IMR-90 (cell line): ENCODE measurements at regions not wholly inside any gene's neighbourhood (a gene's known extent, or its start where the extent isn't known, plus 50 kb on each side); places are given as distances from the start of the nearest gene placed in this dataset.

Source experiments
- ATAC-seq: fragments of 200-7000 bp; cut with Tn5 transposase; 2 replicates; pipeline ENCODE4 v1.9.1; 2020; ENCODE audit warnings: low read depth, mild to moderate bottlenecking, moderate library complexity
- BruUV-seq: library from RNA; stranded (reverse); fragments of 400-500 nt; replicated peaks from 2 replicates; lab custom pipeline; 2021; lab: Mats Ljungman, UMichigan
- CTCF ChIA-PET: fragments of 300-600 bp; formaldehyde crosslinking; extraction: SDS; loops from one replicate; lab custom pipeline; 2021; ENCODE audit warnings: antibody characterized with exemption; lab: Yijun Ruan, JAX
- POLR2A ChIA-PET: fragments of 300-600 bp; sonication (Branson Sonifier 250); formaldehyde crosslinking; loops from one replicate; lab custom pipeline; 2022; ENCODE audit warnings: antibody characterized with exemption; ENCODE audit not compliant: unreplicated experiment; lab: Charles Lee
- DNase-seq: peaks from one replicate; pipeline ENCODE4 v3.0.0; 2013
- H2AFZ ChIP-seq: replicated peaks from 2 replicates; pipeline ENCODE3; 2013; ENCODE audit warnings: low read length, mild to moderate bottlenecking; ENCODE audit not compliant: poor library complexity
- H2AK5ac ChIP-seq: 2 replicates; pipeline ENCODE4 v1.6.1; 2013; ENCODE audit warnings: low read depth, low read length, inconsistent platforms
- H2AK9ac ChIP-seq: replicated peaks from 2 replicates; pipeline ENCODE3; 2013; ENCODE audit warnings: mild to moderate bottlenecking, low read depth, low read length, moderate library complexity; ENCODE audit not compliant: poor library complexity
- H2BK120ac ChIP-seq: 2 replicates; pipeline ENCODE4 v1.6.1; 2013; ENCODE audit warnings: low read depth, low read length, inconsistent platforms
- H2BK15ac ChIP-seq: 3 replicates; pipeline ENCODE4 v1.6.1; 2013; ENCODE audit warnings: low read depth, low read length, inconsistent platforms
- H2BK20ac ChIP-seq: 2 replicates; pipeline ENCODE4 v1.6.1; 2013; ENCODE audit warnings: low read depth, mild to moderate bottlenecking, inconsistent platforms, low read length, moderate library complexity
- H2BK5ac ChIP-seq: 2 replicates; pipeline ENCODE4 v1.6.1; 2013; ENCODE audit warnings: mild to moderate bottlenecking, low read depth, low read length, inconsistent platforms; ENCODE audit not compliant: poor library complexity, severe bottlenecking
- H3K14ac ChIP-seq: replicated peaks from 2 replicates; pipeline ENCODE4 v1.6.1; 2013; ENCODE audit warnings: low read depth, low read length, inconsistent platforms
- H3K18ac ChIP-seq: 2 replicates; pipeline ENCODE4 v1.6.1; 2013; ENCODE audit warnings: low read depth, low read length, control low read depth
- H3K23ac ChIP-seq: 2 replicates; pipeline ENCODE4 v1.6.1; 2013; ENCODE audit warnings: low read depth, low read length, inconsistent platforms
- H3K27ac ChIP-seq: 2 replicates; pipeline ENCODE4 v1.5.1; 2013; ENCODE audit warnings: mild to moderate bottlenecking, control low read depth, low read length; ENCODE audit not compliant: insufficient read depth
- H3K27me3 ChIP-seq: 2 replicates; pipeline ENCODE4 v1.6.1; 2013; ENCODE audit warnings: low read length; ENCODE audit not compliant: control insufficient read depth, insufficient read depth
- H3K36me3 ChIP-seq: 2 replicates; pipeline ENCODE4 v1.6.1; 2013; ENCODE audit warnings: low read length, mixed read lengths; ENCODE audit not compliant: control insufficient read depth, insufficient read depth
- H3K4ac ChIP-seq: 2 replicates; pipeline ENCODE4 v1.6.1; 2013; ENCODE audit warnings: low read depth, low read length, inconsistent platforms
- H3K4me1 ChIP-seq: 2 replicates; pipeline ENCODE4 v1.6.1; 2013; ENCODE audit warnings: low read length, mixed read lengths; ENCODE audit not compliant: control insufficient read depth, insufficient read depth
- H3K4me2 ChIP-seq: 2 replicates; pipeline ENCODE4 v1.6.1; 2013; ENCODE audit warnings: low read depth, mild to moderate bottlenecking, control low read depth, low read length, moderate library complexity
- H3K4me3 ChIP-seq: 2 replicates; pipeline ENCODE4 v1.5.1; 2013; ENCODE audit warnings: low read depth, mild to moderate bottlenecking, control low read depth, low read length, moderate library complexity; ENCODE audit not compliant: insufficient read depth
- H3K56ac ChIP-seq: 2 replicates; pipeline ENCODE4 v1.6.1; 2013; ENCODE audit warnings: low read length, inconsistent platforms; ENCODE audit not compliant: insufficient read depth; ENCODE audit errors: extremely low read depth
- H3K79me1 ChIP-seq, 2 experiments: 2 replicates each; pipeline ENCODE4 v1.6.1; 2013; ENCODE audit warnings: low read length in 2 of 2, inconsistent platforms in 1 of 2, low read depth in 1 of 2
- H3K9ac ChIP-seq: 2 replicates; pipeline ENCODE4 v1.6.1; 2013; ENCODE audit warnings: low read depth, low read length, control low read depth
- H3K9me1 ChIP-seq: 2 replicates; pipeline ENCODE4 v1.6.1; 2013; ENCODE audit warnings: low read length, inconsistent platforms; ENCODE audit not compliant: insufficient read depth
- H3K9me3 ChIP-seq: 2 replicates; pipeline ENCODE4 v1.6.1; 2013; ENCODE audit warnings: low read length; ENCODE audit not compliant: control insufficient read depth, insufficient read depth
- H4K20me1 ChIP-seq: 2 replicates; pipeline ENCODE4 v1.6.1; 2013; ENCODE audit warnings: low read length, inconsistent platforms; ENCODE audit not compliant: insufficient read depth
- H4K5ac ChIP-seq: 2 replicates; pipeline ENCODE4 v1.6.1; 2013; ENCODE audit warnings: mild to moderate bottlenecking, low read depth, low read length, control low read depth
- H4K8ac ChIP-seq, 2 experiments: 2 replicates each; pipeline ENCODE4 v1.6.1; 2013; ENCODE audit warnings: low read depth in 2 of 2, low read length in 2 of 2, control low read depth in 1 of 2, inconsistent platforms in 1 of 2
- H4K91ac ChIP-seq: 2 replicates; pipeline ENCODE4 v1.6.1; 2013; ENCODE audit warnings: low read depth, low read length, inconsistent platforms; ENCODE audit not compliant: insufficient read depth
- BHLHE40 ChIP-seq: fragments of 150-350 bp; IDR thresholded peaks from 2 replicates; pipeline ENCODE4 v1.6.1; 2016; ENCODE audit warnings: mild to moderate bottlenecking, low read depth, low read length
- CEBPB ChIP-seq: IDR thresholded peaks from 2 replicates; pipeline ENCODE4 v1.6.1; 2012; ENCODE audit warnings: low read depth, low read length, improper control_type of control experiment
- CHD1 ChIP-seq: IDR thresholded peaks from 2 replicates; pipeline ENCODE4 v1.6.1; 2012; ENCODE audit warnings: low read depth, low read length, improper control_type of control experiment
- CTCF ChIP-seq: conservative IDR thresholded peaks from 2 replicates; pipeline ENCODE4 v1.5.1; 2012; ENCODE audit warnings: mild to moderate bottlenecking, low read depth, low read length, improper control_type of control experiment
- ELK1 ChIP-seq: fragments of 150-350 bp; IDR thresholded peaks from 2 replicates; pipeline ENCODE4 v1.6.1; 2016; ENCODE audit warnings: low read depth, mild to moderate bottlenecking, low read length, moderate library complexity, borderline replicate concordance
- FOS ChIP-seq: fragments of 150-350 bp; IDR thresholded peaks from 2 replicates; pipeline ENCODE4 v1.6.1; 2016; ENCODE audit warnings: low read depth, low read length
- MAFK ChIP-seq: IDR thresholded peaks from 2 replicates; pipeline ENCODE4 v1.6.1; 2012; ENCODE audit warnings: low read depth, low read length, improper control_type of control experiment
- MAZ ChIP-seq: IDR thresholded peaks from 2 replicates; pipeline ENCODE4 v1.6.1; 2012; ENCODE audit warnings: low read depth, mild to moderate bottlenecking, low read length, improper control_type of control experiment, moderate library complexity, borderline replicate concordance
- MXI1 ChIP-seq: IDR thresholded peaks from 2 replicates; pipeline ENCODE4 v1.6.1; 2012; ENCODE audit warnings: low read depth, mild to moderate bottlenecking, low read length, moderate library complexity, borderline replicate concordance
- NFE2L2 ChIP-seq: fragments of 150-350 bp; IDR thresholded peaks from 2 replicates; pipeline ENCODE4 v1.6.1; 2016; ENCODE audit warnings: low read depth, mild to moderate bottlenecking, low read length
- POLR2A ChIP-seq: IDR thresholded peaks from 2 replicates; pipeline ENCODE4 v1.6.1; 2012; ENCODE audit warnings: mild to moderate bottlenecking, low read depth, low read length
- RAD21 ChIP-seq: IDR thresholded peaks from 2 replicates; pipeline ENCODE4 v1.6.1; 2012; ENCODE audit warnings: low read length, improper control_type of control experiment
- RCOR1 ChIP-seq: IDR thresholded peaks from 2 replicates; pipeline ENCODE4 v1.6.1; 2012; ENCODE audit warnings: mild to moderate bottlenecking, low read length, improper control_type of control experiment; ENCODE audit not compliant: insufficient replicate concordance
- RFX5 ChIP-seq: IDR thresholded peaks from 2 replicates; pipeline ENCODE4 v1.8.0; 2012; ENCODE audit warnings: low read depth, mild to moderate bottlenecking, low read length, moderate library complexity
- SMC3 ChIP-seq: fragments of 150-350 bp; IDR thresholded peaks from 2 replicates; pipeline ENCODE4 v1.6.1; 2016; ENCODE audit warnings: low read depth, mild to moderate bottlenecking, antibody characterized with exemption, low read length, moderate library complexity
- USF2 ChIP-seq: fragments of 150-350 bp; IDR thresholded peaks from 2 replicates; pipeline ENCODE4 v1.6.1; 2017; ENCODE audit warnings: mild to moderate bottlenecking, antibody characterized with exemption, low read length, low read depth
- dilution Hi-C: fragments of 300-500 bp; cut with HindIII; formaldehyde crosslinking; loops from one replicate; pipeline ENCODE4 v1.14.3; 2018; ENCODE audit warnings: low sequenced_read_pairs; ENCODE audit not compliant: unreplicated experiment
- in situ Hi-C: fragments of 300-500 bp; cut with MboI; formaldehyde crosslinking; loops from 3 replicates; pipeline ENCODE4 v1.14.3; 2019; ENCODE audit warnings: low sequenced_read_pairs, inconsistent platforms, mixed read lengths
- intact Hi-C: fragments of 100-400 bp; cut with micrococcal nuclease; formaldehyde crosslinking; loops from 2 replicates; pipeline ENCODE4 v1.10.0; 2022

- Histone ChIP-seq H3K14ac (no peak overlapping the region), H3K4me2 (no peak overlapping the region), H2BK15ac (no peak overlapping the region), H3K9me3 (peaks cover 6% of the 10 kb centered on the region), H3K23ac (no peak overlapping the region), H3K36me3 (no peaks in the 10 kb centered on the region), H3K4ac (no peak overlapping the region), H3K4me3 (no peak overlapping the region), H3K79me1 (no peaks in the 10 kb centered on the region), H2AK9ac (no peak overlapping the region), H3K9ac (no peak overlapping the region), H3K18ac (no peak overlapping the region), H2BK20ac (no peak overlapping the region), H3K27me3 (no peaks in the 10 kb centered on the region), H3K4me1 (no peaks in the 10 kb centered on the region), H4K20me1 (no peaks in the 10 kb centered on the region), H2BK120ac (no peak overlapping the region), H2AFZ (no peak overlapping the region), H2AK5ac (no peak overlapping the region), H4K8ac (no peak overlapping the region), H3K56ac (no peak overlapping the region), H3K9me1 (no peaks in the 10 kb centered on the region), H3K27ac (no peak overlapping the region), H2BK5ac (no peak overlapping the region), H4K91ac (no peak overlapping the region), H4K5ac (no peak overlapping the region)
- DNase-seq (no peak), ATAC-seq (no peak)
- in situ Hi-C loops (no loop called here), dilution Hi-C loops (no loop called here), intact Hi-C loops (no loop called here)
- no TSS peak for BruUV-seq
- CTCF ChIA-PET: no interaction called here
- TF ChIP-seq BHLHE40: no peak
- no peak for TF ChIP-seq RFX5
- TF ChIP-seq MAZ: no peak
- no peak for TF ChIP-seq RCOR1
- no peak for TF ChIP-seq MXI1
- no peak for TF ChIP-seq SMC3
- no peak for TF ChIP-seq CHD1
- TF ChIP-seq POLR2A: no peak
- TF ChIP-seq NFE2L2: no peak
- TF ChIP-seq FOS: no peak
- TF ChIP-seq MAFK: no peak
- TF ChIP-seq RAD21: no peak
- no peak for TF ChIP-seq CEBPB
- no peak for TF ChIP-seq ELK1
- no peak for TF ChIP-seq USF2
- no peak for TF ChIP-seq CTCF
- POLR2A ChIA-PET: no interaction called here
Observed at GRCh38 chr16:61270726-61271125, 765.5 kb downstream of the CDH8 start.
